ENCODE measurements at regions not wholly inside any gene's neighbourhood (a gene's known extent, or its start where the extent isn't known, plus 50 kb on each side); places are given as distances from the start of the nearest gene placed in this dataset.
A peak's percentile ranks its signal among the peaks of the same experiment; 100 is the strongest.

DNA sequence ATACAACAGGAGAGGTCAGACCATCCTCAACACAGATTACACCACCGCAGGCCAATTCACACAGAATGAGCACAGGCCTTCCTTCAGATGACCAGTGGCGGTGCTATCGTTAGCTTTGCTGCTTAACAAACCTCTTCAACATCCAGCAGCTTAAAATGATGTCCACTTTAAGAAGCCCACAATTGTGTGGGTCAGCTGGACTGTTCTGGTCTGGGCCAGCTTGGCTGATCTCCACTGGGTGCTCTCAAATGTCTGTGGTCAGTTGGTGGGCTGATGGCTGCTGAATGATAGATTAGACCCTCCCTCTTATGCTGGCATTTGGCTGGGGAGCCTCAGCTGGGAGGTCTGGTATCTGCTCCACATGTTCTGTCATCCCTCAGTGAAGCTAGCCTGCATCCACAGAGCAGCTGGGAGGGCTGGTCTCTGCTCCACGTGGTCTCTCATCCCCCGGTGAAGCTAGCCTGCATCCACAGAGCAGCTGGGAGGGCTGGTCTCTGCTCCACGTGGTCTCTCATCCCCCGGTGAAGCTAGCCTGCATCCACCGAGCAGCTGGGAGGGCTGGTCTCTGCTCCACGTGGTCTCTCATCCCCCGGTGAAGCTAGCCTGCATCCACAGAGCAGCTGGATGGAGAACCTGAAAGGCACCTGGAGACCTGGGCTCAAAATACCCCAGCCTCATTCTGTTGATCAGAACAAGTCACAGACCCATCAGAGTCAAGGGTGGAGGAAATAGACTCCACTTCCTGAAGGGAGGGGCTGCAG lies 203.6 kb upstream of the DIO3 start:
- DNase-seq (ENCODE audit: low read depth): no peak

DNA sequence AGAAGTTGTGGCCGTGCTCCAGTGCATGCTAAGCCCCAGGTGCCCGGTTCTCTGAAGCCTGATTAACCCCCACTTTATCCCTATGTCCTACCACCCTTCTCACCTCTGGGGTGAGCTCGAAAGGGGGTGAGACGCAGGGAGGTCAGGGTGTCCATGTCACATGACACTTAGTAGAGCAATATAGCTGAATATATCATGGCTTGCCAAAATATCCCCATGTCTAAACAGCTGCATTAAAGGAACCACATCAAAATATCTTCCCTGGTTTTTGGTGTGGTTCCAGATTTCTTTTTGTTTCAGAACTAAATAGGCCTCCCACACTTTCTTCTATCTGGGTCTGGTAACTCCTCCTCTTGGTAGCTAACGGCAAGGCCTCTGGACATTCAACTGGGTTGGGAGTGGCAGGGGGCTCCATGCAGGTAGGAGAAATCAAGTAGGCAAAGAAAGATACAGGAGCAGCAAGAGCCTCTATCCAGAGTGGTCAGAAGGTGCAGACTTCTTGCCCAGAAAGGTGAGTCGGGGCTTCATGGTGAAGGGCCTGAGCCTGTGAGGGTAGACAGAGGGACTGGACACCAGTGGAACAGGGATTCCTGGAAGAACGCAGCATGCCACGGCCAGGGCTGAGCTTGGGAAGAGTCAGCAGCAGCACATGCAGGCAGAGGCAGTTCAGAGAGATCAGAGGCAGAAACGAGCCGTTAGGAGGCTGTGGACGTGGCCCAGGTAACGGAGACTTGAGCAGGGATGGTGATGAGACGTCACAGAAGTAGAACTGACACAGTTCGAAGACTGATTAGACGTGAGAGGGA lies 202.8 kb upstream of the DIO3 start:
- no peak for DNase-seq (ENCODE audit: low read depth)

DNA sequence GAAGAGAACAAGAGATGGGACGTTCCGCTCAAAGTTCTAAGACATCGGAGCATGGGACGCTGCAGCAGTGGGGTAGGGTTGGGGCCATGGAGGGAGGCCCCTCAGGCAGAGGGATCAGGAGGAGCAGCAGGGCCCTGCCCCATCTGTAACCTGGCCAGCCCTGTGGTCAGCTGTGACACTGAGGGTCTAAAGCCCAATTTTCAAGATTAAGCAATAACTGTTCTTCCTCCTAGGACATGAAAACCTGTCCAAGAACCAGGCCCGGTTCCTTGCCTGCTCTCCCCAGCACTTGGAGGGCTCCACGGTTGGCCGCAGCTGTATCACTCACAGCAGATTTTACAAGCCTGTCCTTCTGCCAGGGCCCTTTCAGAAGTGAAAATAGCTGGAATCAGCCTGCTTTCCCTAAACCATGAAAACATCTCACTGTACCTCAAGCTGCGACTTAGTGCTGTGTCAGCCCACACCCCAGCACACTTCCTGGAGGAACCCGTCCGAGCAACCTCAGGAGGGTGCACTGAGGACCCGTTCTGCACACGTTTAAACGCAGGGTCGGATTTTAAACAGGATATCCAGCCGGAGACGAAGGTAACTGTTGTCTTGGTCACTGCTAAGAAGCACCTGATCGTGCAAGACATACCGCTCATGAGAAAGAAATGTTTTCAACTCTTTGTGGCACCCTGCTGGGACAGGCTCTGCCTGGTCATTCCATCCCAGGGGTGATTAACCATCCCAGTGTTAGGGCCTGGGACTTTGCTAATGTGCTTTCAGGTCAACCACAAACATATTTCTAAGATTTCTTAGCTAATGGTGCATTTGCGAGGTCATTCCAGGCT lies 201.9 kb upstream of the DIO3 start:
- peak; percentile 61 for DNase-seq (ENCODE audit: low read depth)

DNA sequence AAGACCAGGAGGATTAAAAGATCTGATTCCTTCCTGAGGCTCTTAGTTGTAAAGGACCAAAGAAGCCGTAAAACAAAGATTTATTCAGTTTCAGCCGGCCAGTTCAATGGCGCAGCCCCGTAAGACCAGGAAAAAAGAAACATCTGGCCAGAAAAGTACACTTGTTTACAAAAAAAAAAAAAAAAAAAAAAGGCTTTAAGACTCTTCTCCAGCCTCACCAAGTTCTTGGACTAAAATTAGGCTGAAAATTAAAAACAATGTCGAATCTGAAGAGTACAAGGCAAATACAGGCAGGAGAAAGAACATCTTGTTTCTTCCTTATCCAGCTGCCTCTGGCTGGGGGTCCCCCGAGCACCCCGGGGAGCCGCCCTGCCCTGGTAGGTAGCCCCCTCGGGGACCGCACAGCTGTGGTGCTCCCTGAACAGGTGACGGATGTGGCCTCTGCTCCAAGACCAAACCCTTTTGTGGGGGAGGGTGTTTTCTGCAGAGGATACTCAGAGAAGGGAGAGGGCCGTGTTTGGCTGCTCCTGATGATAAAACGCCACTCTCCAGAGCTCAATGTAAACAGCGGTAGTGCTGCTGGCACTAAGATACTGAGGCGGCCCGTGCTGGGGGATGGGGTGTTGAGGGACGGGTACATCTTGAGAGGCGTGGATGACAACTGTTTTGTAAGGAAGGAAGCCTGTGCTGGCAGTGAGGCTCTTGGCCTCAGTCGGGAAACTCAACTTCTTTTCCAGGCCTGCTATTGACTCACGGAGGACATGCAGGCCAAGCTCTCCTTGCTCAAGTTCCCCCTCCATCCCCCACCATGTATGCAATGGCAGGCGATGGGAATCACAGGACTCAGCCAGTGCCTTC lies 201.0 kb upstream of the DIO3 start:
- DNase-seq (ENCODE audit: low read depth): peak; percentile 9

GRCh38 chr14:101361044-101361443 lies 200.3 kb upstream of the DIO3 start:
- no peak for DNase-seq (ENCODE audit: low read depth)

DNA sequence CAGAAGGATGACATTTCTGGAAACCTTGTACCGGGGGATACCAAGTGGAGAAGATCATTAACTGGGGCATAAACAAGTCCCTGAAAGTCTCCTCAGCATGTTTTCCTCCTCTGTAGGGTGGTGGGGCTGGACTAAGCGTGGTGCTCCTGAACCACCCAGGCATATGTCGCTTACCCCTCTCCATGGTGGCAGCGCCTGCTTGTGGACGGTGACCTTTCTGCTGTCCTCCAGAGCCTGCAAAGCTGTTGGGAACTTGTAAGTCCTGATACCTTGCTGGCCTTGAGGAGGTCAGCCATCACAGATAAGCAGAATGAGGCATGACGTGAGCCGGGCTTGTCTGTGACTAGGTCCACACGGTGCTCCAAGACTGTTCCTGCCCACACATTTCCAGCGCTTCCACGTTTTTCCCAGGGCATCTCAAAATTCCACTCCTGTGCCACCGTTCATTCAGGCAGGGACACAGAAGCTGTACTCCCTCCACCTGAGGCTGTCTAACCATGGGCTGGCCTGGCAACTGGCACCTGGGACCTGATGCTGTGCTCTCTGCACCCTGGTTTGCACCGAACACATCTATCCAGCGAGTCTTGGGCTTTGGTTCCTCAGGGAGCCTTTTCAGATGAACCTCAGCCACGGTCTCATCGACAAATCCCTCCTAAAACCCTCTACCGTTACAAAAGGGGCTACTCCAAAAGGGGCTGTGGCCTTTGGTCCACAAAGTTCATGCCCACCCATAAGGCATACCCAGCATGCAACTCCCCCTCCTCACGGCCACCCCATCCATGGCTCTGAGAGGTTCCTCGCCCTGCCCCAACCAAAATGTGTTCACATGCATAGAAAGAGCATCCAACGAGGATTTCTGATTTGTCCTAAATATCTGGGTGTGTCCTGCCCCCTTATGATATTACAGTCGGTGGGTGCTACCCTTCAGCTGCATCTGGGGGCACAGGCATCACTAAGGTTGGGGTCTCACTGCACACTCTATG lies 199.6 kb upstream of the DIO3 start:
- no peak for DNase-seq (ENCODE audit: low read depth)

DNA sequence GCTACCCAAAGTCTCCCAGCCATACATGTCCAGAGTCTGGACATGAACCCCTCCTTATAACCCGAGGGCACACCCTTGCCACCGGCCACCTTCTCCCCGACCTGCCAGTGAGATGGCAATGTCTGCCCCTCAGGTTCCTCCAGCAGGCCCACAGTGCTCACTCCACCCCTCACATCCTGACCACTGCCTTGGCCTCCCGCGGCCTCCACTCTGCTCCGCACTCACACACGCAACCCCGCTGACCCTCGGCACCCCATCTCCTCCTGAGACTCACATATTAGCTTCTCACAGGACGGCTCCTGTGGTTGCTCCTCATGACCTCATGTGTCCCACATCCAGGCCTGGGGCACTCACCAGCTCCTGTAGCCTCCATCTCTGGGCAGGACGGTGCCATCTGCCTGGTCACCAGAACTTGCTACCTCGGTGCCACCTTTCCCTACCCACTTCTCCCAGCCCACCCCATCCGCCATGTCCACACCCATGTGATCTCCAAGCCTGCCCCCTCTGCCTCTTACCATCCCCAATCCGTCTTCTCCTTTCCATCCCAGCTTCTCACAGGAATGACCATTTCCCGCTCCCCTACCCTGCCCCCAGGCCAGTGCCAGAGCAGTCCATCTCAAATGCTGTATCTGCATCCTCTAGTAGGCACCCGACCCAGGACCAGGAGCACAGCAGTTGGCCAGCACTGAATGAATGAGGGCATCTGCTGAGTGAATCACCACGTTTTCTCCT lies 198.6 kb upstream of the DIO3 start:
- DNase-seq (ENCODE audit: low read depth): no peak

- DNase-seq (ENCODE audit: low read depth): no peak
Measured at GRCh38 chr14:101363261-101363555, 198.1 kb upstream of the DIO3 start.

DNA sequence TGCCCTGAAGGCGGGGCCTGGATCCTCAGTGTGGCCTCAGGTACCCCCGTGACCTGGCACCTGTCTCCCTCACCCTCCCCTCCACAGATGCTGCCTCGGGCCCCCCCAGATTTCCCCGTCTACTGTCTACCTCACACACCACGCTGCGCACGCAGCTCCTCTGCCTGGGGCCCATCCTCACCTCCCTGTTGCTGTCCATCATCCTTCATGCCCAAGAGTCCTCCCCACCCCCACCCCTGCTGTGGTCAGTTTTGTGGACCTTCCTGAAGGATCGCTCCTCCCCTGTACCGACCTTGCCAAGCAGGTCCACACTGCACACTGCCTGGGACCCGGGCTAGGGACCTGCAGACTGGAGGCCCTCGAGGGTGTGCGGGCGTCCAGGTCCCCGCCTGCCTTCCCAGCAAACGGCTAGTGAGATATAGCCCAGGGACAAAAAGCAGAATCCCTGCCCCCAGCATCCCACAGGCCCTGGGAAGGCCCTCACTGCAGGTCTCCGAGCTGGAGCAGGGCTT lies 197.4 kb upstream of the DIO3 start:
- DNase-seq (ENCODE audit: low read depth): no peak

GRCh38 chr14:101364503-101365328 lies 196.6 kb upstream of the DIO3 start:
- no peak for DNase-seq (ENCODE audit: low read depth)

GRCh38 chr14:101365329-101366158 lies 195.8 kb upstream of the DIO3 start:
- DNase-seq (ENCODE audit: low read depth): no peak

GRCh38 chr14:101367421-101368261 lies 193.7 kb upstream of the DIO3 start:
- no peak for DNase-seq (ENCODE audit: low read depth)

DNA sequence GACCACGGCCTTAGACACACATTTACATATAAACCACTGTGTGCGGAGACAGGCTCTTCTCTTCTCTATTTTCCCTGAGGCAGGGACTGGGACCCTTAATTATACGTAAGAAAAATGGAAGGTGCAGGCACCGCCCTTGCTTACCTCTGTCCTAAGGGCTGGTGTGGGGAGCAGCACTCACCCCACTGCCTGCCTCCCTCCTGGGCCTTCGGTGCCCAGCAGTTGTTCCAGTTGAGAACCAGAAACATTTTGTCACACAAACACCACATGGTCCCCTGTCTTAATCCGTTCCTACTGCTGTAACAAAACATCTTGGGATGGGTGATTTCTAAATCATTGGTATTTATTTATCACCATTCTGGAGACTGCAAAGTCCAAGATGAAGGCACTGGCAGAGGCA lies 192.7 kb upstream of the DIO3 start:
- no peak for DNase-seq (ENCODE audit: low read depth)

- no peak for DNase-seq (ENCODE audit: low read depth)
Measured at GRCh38 chr14:101369194-101369915, 191.9 kb upstream of the DIO3 start.

GRCh38 chr14:101369916-101370592 lies 191.2 kb upstream of the DIO3 start:
- DNase-seq (ENCODE audit: low read depth): peak; percentile 20
